ENCODE measurements at regions not wholly inside any gene's neighbourhood (a gene's known extent, or its start where the extent isn't known, plus 50 kb on each side); places are given as distances from the start of the nearest gene placed in this dataset.

DNA sequence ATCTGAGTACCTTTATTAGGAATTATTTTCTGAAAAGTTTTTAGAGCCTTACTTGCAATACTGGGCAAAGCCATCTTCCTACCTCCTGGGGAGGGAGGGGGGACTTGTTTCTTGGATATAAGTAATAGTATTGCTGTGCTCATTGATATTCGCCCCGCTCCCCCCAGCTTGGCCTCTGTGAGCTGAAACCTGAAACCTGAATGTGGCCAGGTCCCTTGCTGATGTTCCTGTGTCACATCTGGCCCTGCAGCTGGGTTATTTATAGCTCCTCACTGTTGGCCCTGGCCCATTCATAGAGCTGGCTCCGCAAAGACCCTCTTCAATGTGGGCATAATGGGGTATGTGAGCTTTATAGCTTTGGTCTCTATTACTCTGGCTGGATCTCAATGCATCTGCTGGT, 59.5 kb downstream of the FRMPD3 start:
- Histone ChIP-seq H4K20me1 (ENCODE audit: low read length) (no peaks in the 10 kb centered on the region), H3K9ac (ENCODE audit: low read length) (no peak overlapping the region), H3K79me2 (ENCODE audit: low read length) (no peaks in the 10 kb centered on the region), H3K4me2 (ENCODE audit: low read length) (no peak overlapping the region), H2AFZ (ENCODE audit: low read length) (no peak overlapping the region), H3F3A (ENCODE audit: low read length, unreplicated experiment) (no peaks in the 10 kb centered on the region), H3K36me3 (ENCODE audit: low read depth, low read length) (no peaks in the 10 kb centered on the region), H3K27me3 (ENCODE audit: low read length) (no peaks in the 10 kb centered on the region), H3K27ac (ENCODE audit: low read length) (no peak overlapping the region), H3K4me1 (ENCODE audit: insufficient read depth, low read length) (peaks cover 14% of the 10 kb centered on the region; the same call in 1 of the 2 replicates), H3K9me3 (ENCODE audit: low read length) (no peaks in the 10 kb centered on the region), H3K9me2 (replicated peaks; ENCODE audit: low read length) (no peaks in the 10 kb centered on the region), H3K4me3 (ENCODE audit: low read length) (no peak overlapping the region)
- TF ChIP-seq EZH2phosphoT487 (IDR thresholded peaks at IDR 0.05; ENCODE audit: borderline replicate concordance, low read length) = no peak
- TF ChIP-seq, protein P1, sequence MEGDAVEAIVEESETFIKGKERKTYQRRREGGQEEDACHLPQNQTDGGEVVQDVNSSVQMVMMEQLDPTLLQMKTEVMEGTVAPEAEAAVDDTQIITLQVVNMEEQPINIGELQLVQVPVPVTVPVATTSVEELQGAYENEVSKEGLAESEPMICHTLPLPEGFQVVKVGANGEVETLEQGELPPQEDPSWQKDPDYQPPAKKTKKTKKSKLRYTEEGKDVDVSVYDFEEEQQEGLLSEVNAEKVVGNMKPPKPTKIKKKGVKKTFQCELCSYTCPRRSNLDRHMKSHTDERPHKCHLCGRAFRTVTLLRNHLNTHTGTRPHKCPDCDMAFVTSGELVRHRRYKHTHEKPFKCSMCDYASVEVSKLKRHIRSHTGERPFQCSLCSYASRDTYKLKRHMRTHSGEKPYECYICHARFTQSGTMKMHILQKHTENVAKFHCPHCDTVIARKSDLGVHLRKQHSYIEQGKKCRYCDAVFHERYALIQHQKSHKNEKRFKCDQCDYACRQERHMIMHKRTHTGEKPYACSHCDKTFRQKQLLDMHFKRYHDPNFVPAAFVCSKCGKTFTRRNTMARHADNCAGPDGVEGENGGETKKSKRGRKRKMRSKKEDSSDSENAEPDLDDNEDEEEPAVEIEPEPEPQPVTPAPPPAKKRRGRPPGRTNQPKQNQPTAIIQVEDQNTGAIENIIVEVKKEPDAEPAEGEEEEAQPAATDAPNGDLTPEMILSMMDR (conservative IDR thresholded peaks at IDR 0.05; ENCODE audit: low read depth, low read length) = no peak
- POLR2A ChIA-PET (ENCODE audit: unreplicated experiment) = no interaction called here
- no peak for ATAC-seq
- intact Hi-C loops (cut with micrococcal nuclease) = no loop called here
- CTCF ChIA-PET = no interaction called here
- BruUV-seq (replicated peaks) = no TSS peak
- no peak for DNase-seq

DNA sequence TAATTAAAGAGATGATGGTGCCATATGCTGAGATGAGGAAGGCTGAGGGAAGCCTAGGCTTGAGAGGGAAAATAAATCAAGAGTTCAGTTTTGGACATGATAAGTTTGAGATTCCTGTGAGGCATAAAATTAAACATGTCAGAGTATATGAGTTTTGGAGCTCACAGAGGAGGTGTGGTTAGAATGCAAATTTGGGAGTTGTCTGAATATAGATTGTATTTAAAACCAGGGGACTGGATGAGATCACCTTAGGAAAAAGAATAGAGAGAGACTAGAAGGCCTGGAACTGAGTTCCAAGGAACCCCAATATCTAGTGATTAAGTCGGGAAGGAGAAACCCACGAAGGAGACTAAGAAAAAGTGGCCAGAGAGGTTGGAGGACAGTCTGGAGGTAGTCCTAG, 65.5 kb downstream of the FRMPD3 start:
- H3K4me1 ChIP-seq (ENCODE audit: insufficient read depth, low read length) = no peaks in the 10 kb centered on the region
- no peak overlapping the region for H3K4me2 ChIP-seq (ENCODE audit: low read length)
- DNase-seq = no peak
- H3F3A ChIP-seq (ENCODE audit: low read length, unreplicated experiment) = no peaks in the 10 kb centered on the region
- no peak overlapping the region for H2AFZ ChIP-seq (ENCODE audit: low read length)
- H4K20me1 ChIP-seq (ENCODE audit: low read length) = no peaks in the 10 kb centered on the region
- ChIA-PET CTCF (no interaction called here), POLR2A (ENCODE audit: unreplicated experiment) (no interaction called here)
- H3K27me3 ChIP-seq (ENCODE audit: low read length) = no peaks in the 10 kb centered on the region
- intact Hi-C loops (cut with micrococcal nuclease) = no loop called here
- no peak overlapping the region for H3K4me3 ChIP-seq (ENCODE audit: low read length)
- no TSS peak for BruUV-seq (replicated peaks)
- H3K9ac ChIP-seq (ENCODE audit: low read length) = no peak overlapping the region
- no peaks in the 10 kb centered on the region for H3K36me3 ChIP-seq (ENCODE audit: low read depth, low read length)
- H3K27ac ChIP-seq (ENCODE audit: low read length) = no peak overlapping the region
- no peaks in the 10 kb centered on the region for H3K9me3 ChIP-seq (ENCODE audit: low read length)
- ATAC-seq = no peak
- H3K9me2 ChIP-seq (replicated peaks; ENCODE audit: low read length) = no peaks in the 10 kb centered on the region
- TF ChIP-seq EZH2phosphoT487 (IDR thresholded peaks at IDR 0.05; ENCODE audit: borderline replicate concordance, low read length) (no peak), EZH2 (IDR thresholded peaks at IDR 0.05; ENCODE audit: low read length, unreplicated experiment) (no peak)
- TF ChIP-seq, protein P1 (conservative IDR thresholded peaks at IDR 0.05; ENCODE audit: low read depth, low read length) = no peak
- no peaks in the 10 kb centered on the region for H3K79me2 ChIP-seq (ENCODE audit: low read length)

DNA sequence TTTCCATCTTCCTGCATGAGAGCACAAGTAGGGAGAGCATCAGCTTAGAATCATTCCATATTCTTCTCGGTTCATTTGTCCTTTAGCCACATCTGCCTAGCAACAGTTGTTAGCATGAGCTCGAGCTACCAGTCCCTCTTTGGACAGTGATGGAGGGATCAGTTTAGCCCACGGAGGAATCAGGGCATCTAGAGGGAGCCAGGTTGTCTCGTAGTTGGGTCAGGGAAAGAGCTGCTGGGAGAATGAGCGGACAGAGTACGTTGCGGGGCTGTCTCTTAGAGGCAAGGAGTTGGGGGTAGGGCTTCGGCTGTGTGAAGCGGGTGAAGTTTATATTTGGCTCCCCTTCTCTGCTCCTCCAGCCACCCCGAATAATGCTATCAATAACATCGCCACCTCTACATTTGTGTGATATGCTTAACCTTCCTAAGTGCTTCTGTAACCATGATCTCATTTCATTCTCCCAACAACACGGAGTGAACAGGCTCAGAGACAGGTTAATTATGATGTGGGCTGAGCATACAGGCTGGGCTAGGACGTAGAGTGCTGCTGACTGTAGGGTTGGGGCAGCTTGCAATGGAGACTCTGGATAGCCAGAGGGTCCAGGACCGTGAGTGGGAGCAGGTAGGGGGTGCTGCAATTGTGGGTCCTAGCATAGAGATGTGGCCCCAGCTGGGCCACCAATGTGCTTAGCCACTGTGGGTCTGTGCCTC, 72.6 kb downstream of the FRMPD3 start:
- Histone ChIP-seq H3F3A (ENCODE audit: low read length, unreplicated experiment) (no peaks in the 10 kb centered on the region), H3K4me2 (ENCODE audit: low read length) (no peak overlapping the region), H2AFZ (ENCODE audit: low read length) (no peak overlapping the region), H3K9ac (ENCODE audit: low read length) (no peak overlapping the region), H4K20me1 (ENCODE audit: low read length) (no peaks in the 10 kb centered on the region), H3K9me2 (replicated peaks; ENCODE audit: low read length) (no peaks in the 10 kb centered on the region), H3K4me1 (ENCODE audit: insufficient read depth, low read length) (no peaks in the 10 kb centered on the region), H3K9me3 (ENCODE audit: low read length) (no peaks in the 10 kb centered on the region), H3K79me2 (ENCODE audit: low read length) (no peaks in the 10 kb centered on the region), H3K4me3 (ENCODE audit: low read length) (no peak overlapping the region), H3K27ac (ENCODE audit: low read length) (no peak overlapping the region), H3K36me3 (ENCODE audit: low read depth, low read length) (no peaks in the 10 kb centered on the region), H3K27me3 (ENCODE audit: low read length) (no peaks in the 10 kb centered on the region)
- no peak for TF ChIP-seq EZH2phosphoT487 (IDR thresholded peaks at IDR 0.05; ENCODE audit: borderline replicate concordance, low read length)
- no peak for TF ChIP-seq EZH2 (IDR thresholded peaks at IDR 0.05; ENCODE audit: low read length, unreplicated experiment)
- TF ChIP-seq, protein P1 (conservative IDR thresholded peaks at IDR 0.05; ENCODE audit: low read depth, low read length) = no peak
- ChIA-PET CTCF (no interaction called here), POLR2A (ENCODE audit: unreplicated experiment) (no interaction called here)
- ATAC-seq = no peak
- DNase-seq = no peak
- BruUV-seq (replicated peaks) = no TSS peak
- intact Hi-C loops (cut with micrococcal nuclease) = no loop called here
